Ishikawa (cell line): ENCODE measurements at regions not wholly inside any gene's neighbourhood (a gene's known extent, or its start where the extent isn't known, plus 50 kb on each side); places are given as distances from the start of the nearest gene placed in this dataset.

Experiments used
- CEBPB ChIP-seq: IDR thresholded peaks from 2 replicates; pipeline ENCODE4 v1.6.1; 2012
- EP300 ChIP-seq: IDR thresholded peaks from 2 replicates; pipeline ENCODE4 v1.6.1; 2012; ENCODE audit warnings: borderline replicate concordance
- FOXM1 ChIP-seq: IDR thresholded peaks from 2 replicates; pipeline ENCODE4 v1.6.1; 2012; ENCODE audit warnings: low read depth, borderline replicate concordance
- TEAD4 ChIP-seq: IDR thresholded peaks from 2 replicates; pipeline ENCODE4 v1.6.1; 2012
- ZBTB7A ChIP-seq: IDR thresholded peaks from 2 replicates; pipeline ENCODE4 v1.6.1; 2012; ENCODE audit warnings: low read depth

DNA sequence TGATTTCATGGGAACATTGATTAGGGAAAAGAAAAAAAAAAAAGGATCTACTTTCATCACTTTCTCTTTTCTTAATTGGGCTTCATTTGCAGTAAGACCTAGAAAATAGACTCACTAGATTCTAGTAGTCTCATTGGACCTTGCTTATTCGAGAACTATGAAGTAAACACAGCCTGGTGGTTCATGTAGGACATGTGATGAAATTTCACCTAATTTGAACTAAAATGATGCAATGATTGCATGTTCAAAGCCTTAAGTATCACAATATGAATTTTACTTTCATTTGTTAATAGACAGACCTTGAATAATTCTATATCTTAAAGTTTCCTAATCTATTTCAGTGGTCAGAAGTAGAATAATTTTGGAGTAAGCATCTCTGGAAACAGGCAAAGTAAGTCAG, 688.9 kb upstream of the NRXN1 start:
- TF ChIP-seq EP300, result no peak
- no peak for TF ChIP-seq TEAD4
- TF ChIP-seq FOXM1, result no peak
- TF ChIP-seq CEBPB, result no peak
- TF ChIP-seq ZBTB7A, result no peak
